RKO (cell line): ENCODE measurements at regions not wholly inside any gene's neighbourhood (a gene's known extent, or its start where the extent isn't known, plus 50 kb on each side); places are given as distances from the start of the nearest gene placed in this dataset.
"Not testable (repeated sequence)": the region's sequence is repeated elsewhere in the genome, so short reads cannot be mapped to it uniquely, and the experiment has no call there.

Experiments
- DNase-seq: peaks from one replicate; pipeline ENCODE4 v3.0.0-alpha.2; 2016; ENCODE audit warnings: low spot score

DNA sequence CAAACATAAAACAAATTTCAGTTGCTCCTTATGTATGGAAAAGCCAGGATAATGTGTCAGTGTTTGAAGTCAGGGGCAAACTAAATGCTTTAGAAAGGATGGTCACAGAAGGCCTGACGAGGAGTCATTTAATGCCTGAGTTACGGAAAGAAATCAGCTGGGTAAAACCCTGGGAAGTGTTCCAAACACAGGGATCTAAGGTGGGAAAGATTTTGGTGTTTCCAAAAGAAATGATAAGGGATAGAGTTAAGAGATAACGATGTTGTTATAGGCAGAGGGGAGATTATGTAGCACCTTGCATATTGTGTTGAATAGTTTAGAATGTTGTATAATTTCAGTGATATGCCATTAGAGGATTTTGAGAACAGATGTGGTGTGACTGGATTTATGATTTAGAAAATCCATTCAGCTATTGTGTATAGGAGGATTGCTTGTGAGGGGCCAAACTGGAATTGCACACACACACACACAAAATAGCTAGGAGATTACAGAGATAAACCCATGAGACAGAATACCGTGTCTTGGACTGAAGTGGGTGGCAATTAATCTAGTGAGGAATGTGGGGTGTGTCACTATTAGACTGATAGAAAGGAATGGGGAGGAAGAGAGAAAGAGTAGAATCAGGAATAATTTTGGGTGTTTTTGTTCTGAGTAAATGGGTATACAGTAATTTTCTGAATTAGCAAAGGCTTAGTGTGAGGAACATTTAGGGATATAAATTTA, 274.2 kb upstream of the DAB2 start:
- DNase-seq: no peak

DNA sequence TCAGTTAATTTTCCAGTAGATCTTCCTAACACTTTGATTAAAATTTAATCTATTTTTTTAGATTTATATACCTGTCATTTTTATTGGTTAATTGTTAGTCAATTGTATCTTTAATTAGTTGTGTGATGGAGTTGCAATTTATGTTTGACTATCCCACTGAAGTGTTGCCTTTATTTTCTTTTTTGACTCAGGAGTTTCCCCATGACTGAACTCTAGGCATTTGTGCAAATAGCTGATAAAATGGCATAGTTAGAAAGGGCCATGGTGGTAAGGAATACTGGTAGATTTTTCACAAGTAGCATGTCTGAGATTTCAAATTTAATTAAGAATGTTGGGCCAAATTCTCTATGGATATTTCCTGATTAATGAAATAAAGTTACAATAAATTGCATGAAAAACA, 273.1 kb upstream of the DAB2 start:
- DNase-seq: no peak

DNA sequence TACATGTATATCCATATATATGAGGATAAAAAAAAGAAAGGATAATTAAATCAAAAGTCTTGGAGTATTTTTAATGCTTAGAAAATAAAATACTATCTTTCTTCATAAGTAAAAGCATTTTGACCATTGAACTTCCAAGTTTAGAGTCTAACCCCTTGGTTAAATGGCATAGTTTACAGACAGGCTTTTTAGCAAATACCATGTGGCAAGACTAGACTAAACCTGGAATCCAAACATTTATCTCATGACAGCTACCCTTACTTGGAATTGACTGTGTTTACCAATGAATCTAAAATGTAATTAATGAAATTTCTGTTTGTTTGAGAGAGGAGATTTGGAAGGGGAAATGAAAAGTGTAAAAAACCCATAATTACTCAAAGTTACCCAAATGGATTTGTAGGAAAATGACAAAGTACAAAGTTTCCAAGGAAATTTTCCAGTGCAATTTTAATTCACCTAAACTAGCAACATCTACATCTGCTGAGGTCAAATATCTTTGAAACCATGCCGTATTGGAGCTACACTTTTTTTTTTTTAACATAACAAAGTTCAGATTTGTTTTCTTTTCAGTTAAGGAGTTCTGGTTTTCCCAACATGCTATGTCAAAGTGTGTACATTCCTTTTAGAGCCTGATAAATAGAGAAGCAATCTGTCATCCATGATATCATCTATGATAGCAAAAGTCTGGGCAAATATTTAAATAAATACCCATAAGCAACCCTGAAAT, 272.1 kb upstream of the DAB2 start:
- DNase-seq: no peak

DNA sequence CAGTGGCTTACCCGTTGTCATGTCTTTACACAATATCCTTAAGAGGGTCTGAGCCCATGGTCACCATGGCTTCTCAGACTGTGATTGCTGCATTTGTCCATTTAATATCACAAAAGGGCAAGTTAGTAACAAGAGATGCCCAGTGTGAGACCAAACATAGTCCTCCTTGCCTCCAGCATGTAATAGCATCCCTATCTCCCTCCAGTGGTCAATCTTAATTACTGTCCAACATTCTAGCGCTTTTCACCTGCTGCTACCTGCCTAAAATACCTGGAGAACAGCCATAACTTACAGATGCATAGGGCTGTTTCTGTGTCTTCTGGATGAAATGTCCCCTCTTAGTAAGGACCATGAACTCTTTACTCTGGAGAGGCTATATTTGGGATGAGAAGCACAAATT, 267.2 kb upstream of the DAB2 start:
- DNase-seq: no peak

DNA sequence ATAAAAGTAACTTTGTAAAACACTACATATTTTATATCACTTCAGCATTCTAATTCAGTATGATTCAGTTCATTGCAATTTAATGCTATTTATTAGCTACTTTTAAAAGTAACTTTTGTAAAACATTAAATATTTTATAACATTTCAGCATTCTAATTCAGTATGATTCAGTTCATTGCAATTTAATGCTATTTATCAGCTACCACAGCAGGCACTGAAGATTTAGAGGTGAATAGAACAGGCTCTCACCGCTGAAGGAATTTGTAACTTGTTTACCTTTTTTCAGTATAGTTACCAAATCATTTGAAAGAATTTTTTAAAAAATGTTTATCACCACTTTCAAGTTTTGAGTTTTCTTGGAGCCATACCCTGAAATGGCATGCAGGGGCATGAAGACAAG, 266.4 kb upstream of the DAB2 start:
- no peak for DNase-seq

DNA sequence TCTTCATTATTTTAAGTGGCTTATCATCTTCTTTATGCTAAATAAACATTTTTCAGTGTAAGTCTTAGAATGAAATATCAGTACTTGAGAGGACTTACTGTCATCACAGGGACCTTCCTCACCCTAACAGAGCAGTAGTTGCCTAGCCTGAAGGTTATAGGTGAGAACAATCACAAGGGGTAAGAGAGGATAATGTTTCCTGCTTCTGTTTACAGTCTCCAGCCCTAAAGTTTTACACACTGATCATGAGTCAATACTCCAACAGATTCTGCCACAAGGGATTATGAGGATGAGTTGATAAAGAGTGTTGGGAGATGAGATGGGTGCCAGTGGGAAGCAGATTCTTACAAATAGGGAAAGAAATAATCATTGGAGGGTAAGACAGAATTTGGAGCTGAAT, 265.1 kb upstream of the DAB2 start:
- DNase-seq: no peak

DNA sequence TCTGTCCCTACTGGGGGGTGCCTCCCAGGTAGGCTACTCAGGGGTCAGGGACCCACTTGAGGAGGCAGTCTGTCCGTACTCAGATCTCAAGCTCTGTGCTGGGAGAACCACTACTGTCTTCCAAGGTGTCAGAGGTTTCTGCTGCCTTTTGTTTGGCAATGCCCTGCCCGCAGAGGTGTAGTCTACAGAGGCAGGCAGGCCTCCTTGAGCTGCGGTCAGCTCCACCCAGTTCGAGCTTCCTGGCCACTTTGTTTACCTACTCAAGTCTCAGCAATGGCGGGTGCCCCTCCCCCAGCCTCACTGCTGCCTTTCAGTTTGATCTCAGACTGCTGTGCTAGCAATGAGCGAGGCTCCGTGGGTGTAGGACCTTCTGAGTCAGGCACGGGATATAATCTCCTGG, 263.1 kb upstream of the DAB2 start:
- DNase-seq: not testable (repeated sequence)

DNA sequence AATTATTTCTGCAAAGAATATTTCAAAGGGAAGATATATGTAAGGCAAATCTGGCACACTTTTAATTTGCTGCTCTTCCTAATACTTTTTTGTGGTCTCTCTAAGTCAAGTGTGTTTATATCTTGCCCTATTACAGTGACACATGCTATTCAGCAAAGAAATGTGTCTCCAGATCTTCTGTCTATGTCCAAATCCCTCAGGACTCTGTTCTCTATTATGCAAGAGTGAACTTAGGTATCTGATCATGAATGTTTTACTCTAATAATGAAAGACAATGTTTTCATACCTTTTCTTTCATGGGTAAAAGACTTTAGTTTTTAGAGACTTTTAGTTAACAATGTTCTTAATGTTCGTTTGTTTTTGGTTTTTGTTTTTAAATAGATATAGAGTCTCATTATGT, 255.4 kb upstream of the DAB2 start:
- DNase-seq: no peak

DNA sequence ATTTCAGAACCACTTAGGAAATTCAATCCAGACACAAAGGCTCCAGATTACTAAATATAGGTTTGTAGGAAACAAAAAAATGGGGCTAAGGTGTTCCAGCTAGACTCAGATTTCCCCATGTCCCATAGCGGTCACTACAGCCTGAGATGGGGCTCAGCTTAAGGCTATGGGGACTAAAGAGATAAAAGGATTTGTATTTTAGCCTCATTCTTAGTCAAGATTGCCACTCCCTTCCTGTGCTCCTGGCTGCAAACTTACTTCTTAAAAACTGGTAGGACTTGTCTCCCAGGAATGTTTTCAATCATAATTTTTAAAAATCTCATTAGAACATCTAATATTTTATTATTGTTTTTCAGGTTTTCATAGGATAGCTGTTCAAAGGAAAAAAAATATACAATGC, 253.8 kb upstream of the DAB2 start:
- no peak for DNase-seq

DNA sequence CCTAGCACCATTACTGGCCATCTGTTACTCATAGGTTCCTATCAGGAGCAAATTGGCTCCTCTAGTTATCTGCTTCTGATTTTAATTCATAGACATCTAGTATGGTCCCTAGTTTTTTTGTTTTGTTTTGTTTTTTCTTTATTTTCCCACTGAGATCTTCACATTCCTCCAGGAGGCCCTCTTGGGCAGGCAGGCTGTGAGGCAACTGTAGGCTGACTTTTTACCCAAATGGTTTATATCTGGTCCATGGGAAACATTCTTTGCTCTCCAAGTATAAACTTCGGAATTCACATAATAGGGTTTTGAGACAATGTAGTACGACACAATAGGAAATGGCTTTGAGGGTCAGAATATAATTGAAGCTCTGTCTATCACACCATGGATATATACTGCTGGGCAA, 250.9 kb upstream of the DAB2 start:
- DNase-seq: no peak

DNA sequence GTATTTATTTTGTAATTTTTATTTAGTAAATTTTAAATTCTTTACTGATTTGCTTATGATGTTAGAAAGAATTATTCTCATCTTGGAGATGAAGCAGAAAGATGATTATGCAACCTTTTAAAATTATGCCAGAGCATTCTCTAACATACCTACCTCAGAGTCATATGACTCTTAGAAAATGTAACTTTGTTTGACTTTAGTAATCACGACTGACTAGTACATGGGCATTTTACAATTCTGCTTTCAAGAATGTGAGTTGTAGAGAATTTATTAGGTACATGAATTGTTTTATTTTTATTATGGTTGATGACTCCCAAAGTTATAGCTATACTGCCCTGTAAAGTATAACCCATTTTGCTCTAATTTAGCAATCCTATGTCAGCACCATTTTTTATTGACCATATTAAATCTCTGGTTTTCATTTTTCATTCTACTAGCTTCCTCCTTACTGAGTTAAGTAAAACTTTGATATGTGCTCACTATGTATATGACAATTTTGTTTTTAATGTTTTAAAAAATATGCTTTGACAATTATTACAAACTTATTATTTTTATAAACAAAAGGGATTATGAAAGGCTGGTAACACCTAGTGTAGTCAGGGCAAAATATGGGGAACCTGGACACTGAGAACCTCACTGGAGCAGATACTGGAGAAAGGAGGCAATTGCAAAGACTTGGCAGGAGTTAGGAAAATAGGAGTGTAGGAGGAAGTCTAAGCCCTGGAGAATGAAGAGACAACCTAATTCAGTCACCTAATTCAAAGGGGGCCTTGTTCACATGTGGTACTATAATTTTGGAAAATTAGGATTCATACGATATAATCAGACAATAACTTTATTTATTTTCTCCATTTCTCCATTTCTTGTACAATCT, 249.7 kb upstream of the DAB2 start:
- no peak for DNase-seq

DNA sequence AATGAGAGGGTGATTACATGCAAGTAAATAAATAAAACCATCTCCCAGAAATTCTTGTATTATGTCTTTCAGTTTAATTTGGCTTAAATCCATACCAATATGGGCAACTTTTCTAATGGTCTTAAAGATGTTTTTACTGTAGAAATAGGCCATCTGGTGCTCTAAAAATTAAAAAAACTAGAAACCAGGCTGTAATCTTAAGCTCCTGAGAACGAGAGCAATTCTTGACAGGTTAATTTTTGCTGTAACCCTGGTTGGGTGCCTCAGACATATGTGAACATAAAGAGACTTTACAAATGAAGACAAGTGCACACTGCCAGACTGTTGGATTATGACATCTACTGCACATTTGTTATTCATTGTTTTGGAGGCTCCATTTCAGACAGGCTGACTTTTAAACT, 246.8 kb upstream of the DAB2 start:
- no peak for DNase-seq

DNA sequence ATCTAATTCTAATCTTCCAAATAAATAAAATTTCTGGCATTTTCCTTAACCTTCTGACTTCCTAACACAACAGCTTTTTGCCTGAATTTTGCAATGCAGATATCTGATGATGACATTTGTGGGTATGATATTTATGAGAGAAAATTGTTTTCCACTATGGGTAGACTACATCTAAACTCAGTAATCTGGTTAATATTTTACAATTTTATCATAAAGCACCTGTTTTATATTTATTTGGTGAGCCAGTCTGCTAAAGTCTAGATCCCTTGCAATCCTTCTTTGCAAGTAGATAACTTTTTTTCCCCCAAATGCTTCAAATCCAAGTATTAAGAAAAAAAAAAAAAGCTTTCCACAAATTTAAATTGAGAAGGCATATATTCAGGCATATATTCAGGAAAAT, 246.2 kb upstream of the DAB2 start:
- DNase-seq: no peak

DNA sequence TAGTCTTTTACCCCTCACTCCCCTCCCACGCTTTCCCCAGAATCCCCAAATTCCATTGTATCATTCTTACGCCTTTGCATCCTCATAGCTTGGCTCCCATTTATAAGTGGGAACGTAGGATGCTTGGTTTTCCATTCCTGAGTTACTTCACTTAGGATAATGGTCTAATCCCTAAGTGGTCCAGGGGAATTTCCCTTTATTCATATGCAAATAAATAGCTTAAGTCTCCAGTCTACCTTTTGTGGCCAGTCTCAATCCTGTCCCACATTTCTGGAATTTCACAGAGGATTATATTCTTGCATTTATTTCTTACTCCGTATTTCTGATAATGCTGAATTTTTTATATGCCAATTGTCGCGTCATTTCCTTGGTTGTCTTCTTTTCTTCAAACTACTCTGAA, 245.6 kb upstream of the DAB2 start:
- DNase-seq: no peak

DNA sequence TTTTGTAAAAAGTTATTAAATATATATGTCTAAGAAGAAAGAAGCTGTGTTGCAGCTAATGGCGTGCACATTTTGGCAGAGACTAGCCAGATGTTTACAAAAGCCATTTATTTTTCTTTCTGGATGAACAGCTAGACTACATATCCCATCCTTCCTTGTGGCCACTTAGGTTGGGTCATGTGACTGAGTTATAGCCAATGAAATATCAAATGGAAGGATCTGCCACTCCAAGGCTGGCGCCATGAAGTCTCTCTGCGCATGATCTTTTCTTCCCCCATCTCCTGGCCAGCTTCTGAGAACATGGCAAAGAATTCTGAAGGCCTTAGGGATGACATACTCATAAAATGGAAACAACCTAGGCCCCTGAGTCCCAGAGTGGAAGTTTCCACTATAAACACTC, 244.2 kb upstream of the DAB2 start:
- no peak for DNase-seq

DNA sequence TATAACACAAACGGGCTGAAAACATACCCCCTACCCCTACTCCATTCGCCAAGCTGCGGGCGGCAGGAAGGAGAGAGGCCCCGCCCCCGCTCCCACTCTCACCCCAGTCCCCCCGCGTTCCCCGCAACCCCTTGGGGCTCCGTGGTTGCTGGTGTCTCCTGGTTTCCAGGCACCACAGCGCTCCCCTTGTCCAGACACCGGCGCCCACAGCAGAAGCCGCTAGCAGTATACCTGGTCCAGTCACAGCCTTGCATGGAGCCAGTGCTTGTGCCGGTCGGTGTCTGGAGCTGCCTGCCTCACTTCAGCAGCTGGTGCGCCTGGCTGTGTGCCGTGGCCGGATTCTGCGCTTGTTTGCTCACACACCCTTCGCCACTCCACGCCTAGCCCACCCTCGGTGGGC, 240.5 kb upstream of the DAB2 start:
- DNase-seq: no peak

DNA sequence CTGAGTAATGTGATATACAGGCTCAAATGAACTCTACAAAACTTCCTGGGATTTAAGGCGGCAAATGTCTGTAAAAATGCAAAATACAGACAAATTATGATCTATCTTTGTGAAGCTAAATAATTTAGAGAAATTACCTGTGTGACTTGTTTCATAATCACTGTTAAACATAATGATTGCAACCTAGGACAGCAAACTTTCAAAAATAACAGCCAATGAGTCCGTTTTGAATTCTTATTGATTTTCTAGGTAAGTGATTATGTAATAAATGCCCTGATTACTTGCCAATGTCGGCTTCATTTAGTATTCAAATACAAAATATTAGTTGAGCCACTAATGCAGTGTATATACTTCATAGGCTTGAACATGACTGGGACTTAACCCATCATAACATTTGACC, 238.2 kb upstream of the DAB2 start:
- DNase-seq: no peak

DNA sequence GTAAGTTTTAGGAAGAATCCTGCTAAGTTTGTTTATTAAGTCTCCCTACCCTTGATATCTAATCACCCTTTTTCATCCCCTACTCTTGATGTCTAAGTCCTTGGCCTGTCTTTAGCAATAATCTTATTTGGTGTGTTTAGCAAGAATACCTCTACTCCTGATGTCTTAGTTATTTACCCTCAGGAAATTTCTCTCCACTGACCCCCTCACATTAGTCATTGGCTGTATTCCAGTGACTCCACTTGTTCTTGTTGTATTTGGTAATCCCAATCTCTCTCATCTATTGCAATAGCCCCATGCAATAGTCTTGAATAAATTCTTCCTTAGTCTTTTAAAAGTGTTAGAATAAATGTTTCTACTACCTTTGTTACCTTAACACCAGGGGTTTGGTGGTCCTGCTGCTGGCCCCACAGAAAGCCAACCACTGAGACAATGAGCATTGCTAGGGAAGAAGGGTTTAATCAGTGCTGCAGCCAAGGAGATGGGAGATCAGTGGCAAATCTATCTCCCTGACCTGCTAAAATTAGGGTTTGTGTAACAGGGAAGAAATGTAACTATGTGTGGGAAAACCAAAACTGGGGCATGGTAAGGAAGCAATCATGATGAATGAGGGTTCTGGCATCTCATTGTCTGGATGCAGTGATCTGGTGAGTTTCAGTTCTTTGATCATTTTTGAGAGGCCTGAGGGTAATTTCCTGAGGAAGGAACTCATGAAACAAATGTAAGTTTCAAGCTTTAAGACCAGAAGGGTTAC, 236.4 kb upstream of the DAB2 start:
- DNase-seq: no peak

DNA sequence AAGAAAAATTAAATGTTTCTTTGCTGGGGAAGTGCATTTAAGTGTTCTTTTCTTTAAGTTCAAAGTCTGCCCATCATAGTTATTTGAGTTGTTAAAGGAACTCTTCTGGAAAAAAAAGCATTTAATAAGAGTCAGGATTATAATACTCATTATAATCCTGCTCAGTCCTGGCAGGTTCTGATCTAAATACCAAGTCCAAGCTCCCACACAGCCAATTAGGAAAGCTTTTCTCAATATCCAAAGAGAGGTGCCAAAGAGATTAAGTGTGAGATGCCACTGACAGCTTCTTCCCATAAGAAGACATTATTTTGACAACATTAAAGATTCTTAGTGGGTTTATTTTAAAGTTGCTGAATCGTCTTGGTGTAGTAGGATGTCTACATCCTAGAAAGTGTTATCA, 235.2 kb upstream of the DAB2 start:
- no peak for DNase-seq

DNA sequence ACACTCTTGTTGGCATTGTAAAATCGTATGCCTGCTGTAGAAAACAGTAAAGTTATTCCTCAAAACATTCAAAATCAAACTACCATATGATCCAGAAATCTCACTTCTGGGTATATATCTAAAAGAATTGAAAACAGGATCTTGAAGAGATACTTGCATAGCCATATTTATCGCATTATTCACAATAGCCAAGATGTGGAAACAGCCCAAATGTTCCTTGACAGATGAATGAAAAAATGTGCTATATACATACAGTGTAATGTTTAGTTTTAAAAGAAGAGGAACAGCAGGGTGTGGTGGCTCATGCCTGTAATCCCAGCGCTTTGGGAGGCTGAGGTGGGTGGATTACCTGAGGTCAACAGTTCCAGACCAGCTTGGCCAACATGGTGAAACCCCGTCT, 234.1 kb upstream of the DAB2 start:
- DNase-seq: no peak

DNA sequence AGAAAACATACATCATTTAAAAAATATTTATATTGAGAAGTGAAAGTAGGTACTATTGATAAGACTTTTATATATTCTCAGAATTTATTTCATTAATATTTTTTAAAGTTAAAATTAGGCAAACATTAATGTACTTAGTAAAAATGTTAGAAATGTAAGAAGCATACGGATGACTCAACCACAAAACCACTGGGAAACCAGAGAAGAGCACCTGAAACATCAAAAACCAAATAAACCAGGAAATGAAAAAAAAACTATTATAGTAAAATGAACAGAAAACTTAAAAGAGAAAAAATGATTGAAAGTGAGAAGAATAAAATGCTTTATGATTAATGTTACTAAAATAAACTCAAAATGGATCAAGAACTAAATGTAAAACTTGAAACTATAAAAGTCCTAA, 233.2 kb upstream of the DAB2 start:
- no peak for DNase-seq

DNA sequence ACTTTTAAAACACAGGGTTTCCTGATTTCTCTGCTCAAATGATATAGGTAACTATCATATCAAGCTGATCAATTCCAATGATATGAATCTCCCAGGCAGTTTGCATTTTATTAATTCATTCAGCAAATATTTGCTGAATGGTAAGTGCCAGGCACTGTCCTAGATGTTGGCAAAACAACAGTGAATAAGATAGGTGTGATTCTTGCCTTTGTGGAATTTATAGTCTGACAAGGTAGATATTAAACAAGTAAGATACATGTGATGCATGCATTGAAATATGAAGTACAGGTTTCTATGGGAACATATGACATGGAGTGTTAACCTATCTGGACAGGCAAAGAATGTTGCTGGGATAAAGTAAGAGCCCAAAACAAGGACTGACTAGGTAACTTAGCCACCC, 231.8 kb upstream of the DAB2 start:
- no peak for DNase-seq
